Right lobe of liver (tissue), 6 donors: ENCODE measurements at regions not wholly inside any gene's neighbourhood (a gene's known extent, or its start where the extent isn't known, plus 50 kb on each side); places are given as distances from the start of the nearest gene placed in this dataset.

Experiments used
- ATAC-seq, 4 donors: fragments of 200-7000 bp; cut with Tn5 transposase; one replicate each; pipeline ENCODE4 v1.9.1; 2020; ENCODE audit warnings: mild to moderate bottlenecking in 4 of 4, moderate library complexity in 4 of 4
- DNase-seq, 3 donors: peaks; one replicate each; pipeline ENCODE4 v3.0.0-alpha.2; 2020
- H3K27ac ChIP-seq, 3 donors: fragments of 200-600 bp; one replicate each; pipeline ENCODE4 v1.8.0; 2022
- H3K27me3 ChIP-seq, 2 donors: fragments of 200-600 bp; one replicate each; pipeline ENCODE4 v1.8.0; 2022
- H3K36me3 ChIP-seq, 4 donors: fragments of 200-600 bp; sonication (generic) in 1 of 4; one replicate each; pipeline versions ENCODE4 v1.5.1 to v1.8.0; 2017 to 2022; ENCODE audit warnings: control low read depth in 1 of 4
- H3K4me1 ChIP-seq, 4 donors: fragments of 200-600 bp; sonication (generic) in 1 of 4; one replicate each; pipeline versions ENCODE4 v1.5.1 to v1.8.0; 2017 to 2022; ENCODE audit warnings: control low read depth in 1 of 4
- H3K4me3 ChIP-seq, 3 donors: fragments of 200-600 bp; one replicate each; pipeline ENCODE4 v1.8.0; 2022
- H3K9me3 ChIP-seq, 4 donors: fragments of 200-600 bp; sonication (generic) in 1 of 4; one replicate each; pipeline versions ENCODE4 v1.5.1 to v1.8.0; 2017 to 2022; ENCODE audit warnings: control low read depth in 1 of 4
- POLR2A ChIP-seq: fragments of 450-650 bp; IDR thresholded peaks from one replicate; pipeline ENCODE4 v1.6.1; 2017; ENCODE audit warnings: antibody characterized with exemption, mild to moderate bottlenecking
- WGBS: methylation state at CpG from one replicate; pipeline ENCODE4 v1.1.6; 2018; ENCODE audit warnings: low coverage, low lambda C conversion rate; ENCODE audit not compliant: insufficient coverage; ENCODE audit errors: missing lambda C conversion rate; 5-methylcytosine and 5-hydroxymethylcytosine counted together
- intact Hi-C, 2 donors: fragments of 100-400 bp; cut with DNase I; formaldehyde crosslinking; loops; one replicate each; pipeline versions ENCODE4 v1.11.2 to v1.14.1; 2022
- TF ChIP-seq, protein P1 (sequence below), 4 donors: fragments of 200-600 bp in 3 of 4; fragments of 450-650 bp in 1 of 4; IDR thresholded peaks; one replicate each; pipeline versions ENCODE4 v1.5.1 to v1.8.0; 2016 to 2022; ENCODE audit warnings: antibody characterized with exemption in 4 of 4, mild to moderate bottlenecking in 2 of 4
- donor health status: DM: no; HTN: yes; CAD: no.
- donor health status: DM: no; HTN: no; CAD: no.
- donor health status: DM: no; HTN: no; CAD: no.
- donor health status: DM: no; HTN: yes; CAD: no.
- donor health status: DM: no; HTN: yes; CAD: no.

DNA sequence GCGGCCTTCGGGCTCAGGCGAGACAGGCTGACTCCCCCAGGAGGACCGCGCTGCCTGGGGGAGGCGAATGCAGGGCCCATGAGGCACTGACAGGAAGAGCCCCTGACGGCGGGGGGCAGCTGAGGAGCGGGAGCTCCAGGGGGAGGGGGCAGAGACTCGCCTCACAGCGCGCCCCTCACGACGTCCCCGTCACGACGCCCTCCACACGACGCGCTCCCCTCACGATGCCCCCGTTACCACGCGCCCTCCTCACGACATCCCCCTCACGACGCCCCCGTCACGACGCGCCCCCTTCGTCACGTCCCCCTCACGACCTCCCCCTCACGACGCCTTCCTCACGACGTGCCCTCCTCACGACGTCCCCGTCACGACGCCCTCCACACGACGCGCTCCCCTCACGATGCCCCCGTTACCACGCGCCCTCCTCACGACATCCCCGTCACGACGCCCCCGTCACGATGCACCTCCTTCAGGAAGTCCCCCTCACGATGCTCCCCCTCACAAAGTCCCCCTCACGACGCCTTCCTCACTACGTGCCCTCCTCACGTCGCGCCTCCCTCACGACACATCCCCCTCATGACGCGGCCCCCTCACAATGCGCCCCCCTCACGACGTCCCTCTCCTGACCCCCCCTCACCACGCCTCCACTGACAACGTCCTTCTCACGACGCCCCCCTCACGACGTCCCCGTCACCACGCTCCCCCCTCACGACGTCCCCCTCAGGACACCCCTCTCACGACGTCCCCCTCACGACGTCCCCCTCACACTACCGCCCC lies 99.6 kb downstream of the ING1 start:
- intact Hi-C loops: loop anchor here (10.0 kb wide), 2 partner anchors 128 to 218 kb away; no protein-coding TSS in a partner anchor

DNA sequence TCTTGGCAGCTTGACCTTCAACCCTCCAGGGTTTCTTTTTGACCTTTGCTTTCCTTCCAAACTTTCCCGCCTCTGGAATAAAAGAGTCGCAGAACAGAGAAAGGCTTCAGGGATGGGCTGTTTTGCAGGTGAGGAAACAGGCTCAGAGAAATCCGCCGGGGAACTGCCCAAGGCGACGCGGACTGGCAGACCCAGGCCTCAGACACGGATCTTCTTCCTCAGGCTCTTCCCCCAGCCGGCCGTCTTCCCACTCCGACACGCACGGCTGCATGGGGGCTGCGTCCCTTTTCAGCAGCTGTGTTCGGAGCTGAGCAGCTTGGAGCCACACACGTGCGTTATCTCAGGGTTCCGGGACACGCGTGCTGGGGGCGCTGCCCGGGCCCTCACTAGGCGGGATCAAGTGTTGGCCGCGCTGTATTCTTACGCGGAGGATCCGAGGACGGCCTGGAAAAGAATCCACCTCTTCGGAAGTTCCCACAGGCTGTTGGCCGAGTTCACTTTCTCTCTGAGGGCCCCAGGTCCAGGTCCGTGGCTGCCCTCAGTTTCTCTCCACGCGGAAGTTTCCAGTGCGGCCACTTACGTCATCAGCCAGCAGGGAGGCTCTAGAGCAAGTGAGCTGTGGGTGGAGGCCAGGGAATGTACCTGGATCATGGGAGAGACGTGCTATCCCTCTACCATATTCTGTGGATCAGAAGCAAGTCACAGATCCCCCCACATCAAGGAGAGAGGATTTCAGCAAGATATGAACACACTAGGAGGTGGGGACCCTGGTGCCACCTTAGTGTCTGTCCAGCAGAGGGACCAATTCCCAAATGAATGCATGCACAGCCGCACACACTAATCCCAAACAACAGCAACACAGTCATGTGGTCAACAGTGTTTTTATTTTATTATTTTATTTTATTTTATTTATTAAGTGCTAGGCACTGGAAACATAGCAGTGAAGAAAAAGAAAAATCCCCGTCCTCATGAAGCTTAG lies 100.4 kb downstream of the ING1 start:
- intact Hi-C loops: loop anchor here (10.0 kb wide), 2 partner anchors 129 to 219 kb away; no protein-coding TSS in a partner anchor
- no peaks in the 10 kb centered on the region for H3K9me3 ChIP-seq
- no peak overlapping the region for H3K27ac ChIP-seq
- no peak overlapping the region for H3K4me3 ChIP-seq
- H3K4me1 ChIP-seq: peaks cover 0 to 11% (median 0%) of the 10 kb centered on the region in 4 donors
- TF ChIP-seq, protein P1, sequence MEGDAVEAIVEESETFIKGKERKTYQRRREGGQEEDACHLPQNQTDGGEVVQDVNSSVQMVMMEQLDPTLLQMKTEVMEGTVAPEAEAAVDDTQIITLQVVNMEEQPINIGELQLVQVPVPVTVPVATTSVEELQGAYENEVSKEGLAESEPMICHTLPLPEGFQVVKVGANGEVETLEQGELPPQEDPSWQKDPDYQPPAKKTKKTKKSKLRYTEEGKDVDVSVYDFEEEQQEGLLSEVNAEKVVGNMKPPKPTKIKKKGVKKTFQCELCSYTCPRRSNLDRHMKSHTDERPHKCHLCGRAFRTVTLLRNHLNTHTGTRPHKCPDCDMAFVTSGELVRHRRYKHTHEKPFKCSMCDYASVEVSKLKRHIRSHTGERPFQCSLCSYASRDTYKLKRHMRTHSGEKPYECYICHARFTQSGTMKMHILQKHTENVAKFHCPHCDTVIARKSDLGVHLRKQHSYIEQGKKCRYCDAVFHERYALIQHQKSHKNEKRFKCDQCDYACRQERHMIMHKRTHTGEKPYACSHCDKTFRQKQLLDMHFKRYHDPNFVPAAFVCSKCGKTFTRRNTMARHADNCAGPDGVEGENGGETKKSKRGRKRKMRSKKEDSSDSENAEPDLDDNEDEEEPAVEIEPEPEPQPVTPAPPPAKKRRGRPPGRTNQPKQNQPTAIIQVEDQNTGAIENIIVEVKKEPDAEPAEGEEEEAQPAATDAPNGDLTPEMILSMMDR (IDR thresholded peaks at IDR 0.05): no peak
- no peak for TF ChIP-seq POLR2A
- WGBS: 93% methylated on average over 23 of the region's 39 CpGs
- no peaks in the 10 kb centered on the region for H3K27me3 ChIP-seq
- H3K36me3 ChIP-seq: no peaks in the 10 kb centered on the region
- ATAC-seq (no peak), DNase-seq (no peak)

More for the DNA sequence above, 99.6 kb downstream of the ING1 start:
- TF ChIP-seq, protein P1 (IDR thresholded peaks at IDR 0.05): no peak
- no peak for TF ChIP-seq POLR2A
- no peak for DNase-seq
- Histone ChIP-seq H3K9me3 (no peaks in the 10 kb centered on the region), H3K27ac (no peak overlapping the region), H3K4me1 (peaks cover 0 to 11% (median 0%) of the 10 kb centered on the region in 4 donors), H3K27me3 (no peaks in the 10 kb centered on the region), H3K36me3 (no peaks in the 10 kb centered on the region), H3K4me3 (no peak overlapping the region)
- no peak for ATAC-seq
- 64% methylated on average over 61 of the region's 84 CpGs for WGBS

DNA sequence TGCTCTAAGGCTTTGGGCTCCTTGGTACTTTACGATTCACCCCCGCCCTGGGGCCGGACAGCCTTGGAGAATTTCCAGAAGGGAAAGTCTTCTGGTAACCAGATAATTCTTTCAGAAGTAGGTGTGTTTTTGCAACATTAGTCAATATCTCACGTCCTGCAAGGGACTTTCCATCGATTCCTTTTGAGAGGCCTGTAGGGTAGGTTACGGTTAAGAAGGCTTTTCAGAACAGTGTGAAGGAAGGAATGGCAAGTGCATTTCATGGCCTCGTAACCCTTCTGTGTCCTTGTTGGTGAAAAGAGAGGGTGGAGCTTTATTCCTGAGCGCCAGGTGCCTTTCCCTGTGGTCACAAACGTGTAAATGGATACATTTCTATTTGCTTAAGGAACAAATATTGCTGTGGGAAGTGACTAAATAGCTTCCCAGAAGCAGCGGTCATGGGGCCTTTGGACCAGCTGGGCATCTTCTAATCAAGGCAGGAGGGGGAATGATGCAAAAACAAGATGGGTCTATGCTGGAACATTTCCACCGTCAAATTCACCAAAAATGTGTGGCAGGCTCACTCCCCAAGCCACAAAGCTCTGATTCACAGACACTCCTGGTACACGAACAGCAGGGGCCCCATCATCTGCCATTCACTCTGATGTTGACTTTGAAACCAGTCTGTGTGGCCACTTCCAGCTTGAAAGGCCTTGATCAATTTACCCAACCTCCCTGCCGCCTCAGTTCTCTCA lies 99.2 kb downstream of the ANKRD10 start:
- intact Hi-C loops: loop anchor here (10.0 kb wide), 2 partner anchors 131 to 221 kb away; no protein-coding TSS in a partner anchor
- Histone ChIP-seq H3K27ac (no peak overlapping the region), H3K9me3 (peaks cover 0 to 2% (median 0%) of the 10 kb centered on the region in 4 donors), H3K4me1 (peaks cover 0 to 4% (median 0%) of the 10 kb centered on the region in 4 donors), H3K4me3 (no peak overlapping the region), H3K36me3 (no peaks in the 10 kb centered on the region), H3K27me3 (no peaks in the 10 kb centered on the region)
- TF ChIP-seq POLR2A: no peak
- TF ChIP-seq, protein P1 (IDR thresholded peaks at IDR 0.05): no peak
- no peak for DNase-seq
- WGBS: 78% methylated on average over 10 of the region's 13 CpGs
- ATAC-seq: no peak

DNA sequence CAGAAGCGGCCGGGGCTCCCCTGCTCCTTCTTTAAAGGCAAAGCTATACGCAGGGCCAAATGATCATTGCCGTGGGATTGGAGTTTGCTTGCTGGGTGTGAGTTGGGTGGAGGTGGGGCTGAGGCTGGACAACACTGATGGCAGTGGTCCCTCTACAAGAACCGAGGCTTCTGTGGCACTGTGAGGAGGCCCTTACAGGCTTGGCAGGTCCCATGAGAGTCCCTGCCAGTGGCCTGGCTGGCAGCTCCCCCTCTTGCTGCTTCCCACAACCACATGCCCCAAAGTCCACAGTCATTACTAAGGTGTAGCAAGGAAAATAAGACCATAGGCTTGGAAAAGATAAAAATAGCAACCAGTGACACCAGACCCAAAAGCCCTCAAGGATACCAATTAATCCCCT lies 98.4 kb downstream of the ANKRD10 start:
- Histone ChIP-seq H3K4me3 (no peak overlapping the region), H3K27ac (no peak overlapping the region), H3K36me3 (no peaks in the 10 kb centered on the region), H3K9me3 (peaks cover 0 to 2% (median 0%) of the 10 kb centered on the region in 4 donors), H3K27me3 (no peaks in the 10 kb centered on the region), H3K4me1 (peaks cover 0 to 4% (median 0%) of the 10 kb centered on the region in 4 donors)
- 59% methylated on average over 2 of the region's 5 CpGs for WGBS
- ATAC-seq (no peak), DNase-seq (no peak)
- intact Hi-C loops: loop anchor here (10.0 kb wide), 2 partner anchors 132 to 222 kb away; no protein-coding TSS in a partner anchor
- TF ChIP-seq, protein P1 (IDR thresholded peaks at IDR 0.05): no peak
- no peak for TF ChIP-seq POLR2A
